CD4-positive, alpha-beta T cell treated with Interleukin-12 subunit alpha and Interleukin-12 subunit beta, for 1 hour (primary cell): ENCODE measurements at regions not wholly inside any gene's neighbourhood (a gene's known extent, or its start where the extent isn't known, plus 50 kb on each side); places are given as distances from the start of the nearest gene placed in this dataset.
"Not testable (repeated sequence)": the region's sequence is repeated elsewhere in the genome, so short reads cannot be mapped to it uniquely, and the experiment has no call there.

ENCODE experiments used
- DNase-seq: peaks from one replicate; pipeline ENCODE4 v3.0.0-alpha.2; 2020

DNA sequence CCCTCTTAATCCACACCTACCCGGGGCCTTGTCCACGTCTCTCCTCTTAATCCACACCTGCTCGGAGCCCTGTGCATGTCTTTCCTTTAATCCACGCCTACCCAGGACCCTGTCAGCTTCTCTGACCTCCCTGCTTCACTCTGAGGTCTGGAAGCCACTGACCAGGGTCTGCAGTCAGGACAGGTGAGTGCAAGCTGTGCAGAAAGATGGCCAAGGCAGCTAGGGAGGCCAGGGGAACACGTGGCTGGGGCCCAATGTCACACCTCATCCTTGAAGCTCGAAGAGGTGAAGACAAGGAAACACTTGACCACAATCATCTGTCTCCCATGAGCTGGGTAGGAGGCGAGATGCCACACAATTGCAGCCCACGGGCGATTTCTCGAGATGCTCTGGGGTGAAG, 1516.9 kb downstream of the BRD1 start:
- no peak for DNase-seq

DNA sequence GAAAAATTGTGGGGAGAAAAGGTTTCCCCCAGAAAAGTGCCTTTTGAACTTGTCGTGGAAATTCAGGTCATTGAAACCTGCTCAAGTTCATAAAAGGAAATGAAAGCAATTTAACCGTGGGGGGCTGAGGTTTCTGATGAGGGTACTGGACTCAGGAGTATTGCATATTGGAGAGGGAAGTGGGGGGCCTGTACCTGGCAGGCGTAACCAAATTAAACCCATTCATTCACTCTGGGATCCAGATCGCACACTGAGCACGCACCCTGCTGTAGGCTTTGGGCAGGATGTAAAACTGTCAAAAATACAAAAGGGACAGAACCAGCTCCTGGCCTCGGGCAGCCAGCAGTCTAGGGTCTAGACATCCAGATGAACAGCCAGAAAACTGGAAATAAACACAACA, 1517.4 kb downstream of the BRD1 start:
- no peak for DNase-seq

DNA sequence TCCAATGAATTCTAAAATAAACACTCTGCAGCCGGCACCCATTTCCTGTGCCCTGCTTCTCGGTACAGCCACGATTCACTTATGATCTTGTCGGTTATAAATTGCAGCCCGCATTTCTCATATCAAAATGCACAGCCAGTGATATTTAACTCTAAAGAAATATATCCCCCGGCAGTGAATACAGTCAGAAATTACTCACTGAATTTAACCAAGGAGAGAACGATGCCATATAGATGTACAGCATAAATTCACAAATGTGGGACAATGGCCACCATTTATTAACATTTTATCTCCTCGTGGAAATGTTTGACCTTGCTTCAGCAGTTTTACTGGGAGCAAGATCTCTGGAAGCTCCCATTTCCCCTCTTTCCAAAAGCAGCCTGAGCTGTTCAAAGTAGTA, 1517.8 kb downstream of the BRD1 start:
- DNase-seq: no peak

DNA sequence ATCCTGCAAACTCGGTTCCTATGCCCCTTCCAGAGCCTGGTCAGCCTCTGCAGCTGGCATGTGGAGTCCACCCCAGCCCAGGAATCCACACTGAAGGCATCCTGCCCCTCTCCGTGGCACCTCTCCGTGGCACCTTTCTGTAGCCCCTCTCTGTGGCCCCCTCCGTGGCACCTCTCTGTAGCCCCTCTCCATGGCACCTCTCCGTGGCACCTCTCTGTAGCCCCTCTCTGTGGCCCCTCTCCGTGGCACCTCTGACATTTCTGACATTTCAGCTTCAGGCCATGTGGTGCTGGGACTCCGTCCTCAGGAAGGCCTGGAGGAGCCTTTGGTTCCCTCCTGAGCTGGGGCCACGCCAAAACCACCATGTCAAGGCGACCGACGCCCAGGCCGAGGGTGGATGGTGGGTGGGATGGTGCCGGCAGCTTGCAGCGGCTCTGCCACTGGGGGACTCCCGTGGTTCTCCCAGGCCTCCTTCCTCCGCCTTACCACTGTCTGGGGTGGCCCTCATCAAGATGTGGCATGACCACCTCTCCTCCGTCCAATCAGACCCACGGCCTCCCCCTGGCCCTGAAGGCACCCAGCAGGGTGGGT, 1518.5 kb downstream of the BRD1 start:
- DNase-seq: no peak

DNA sequence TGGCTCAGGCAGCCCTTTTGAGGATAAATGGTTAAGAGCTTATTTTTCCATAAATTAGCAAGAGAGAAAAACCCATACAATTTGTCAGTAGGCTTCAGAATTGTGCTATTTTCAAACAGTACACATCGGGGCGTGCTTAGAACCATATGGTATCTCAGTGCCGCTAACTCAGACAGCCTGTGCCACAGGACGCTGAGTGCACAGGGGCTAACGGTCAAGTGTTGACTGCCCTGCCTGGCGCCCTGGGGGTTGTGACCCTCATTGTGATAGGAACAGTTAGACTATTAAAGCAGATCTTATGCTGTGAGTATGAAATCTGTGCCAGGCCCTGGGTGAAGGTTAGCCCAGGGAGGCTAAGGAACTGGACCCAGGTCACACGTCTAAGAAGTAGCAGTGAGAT, 1519.7 kb downstream of the BRD1 start:
- DNase-seq: no peak

DNA sequence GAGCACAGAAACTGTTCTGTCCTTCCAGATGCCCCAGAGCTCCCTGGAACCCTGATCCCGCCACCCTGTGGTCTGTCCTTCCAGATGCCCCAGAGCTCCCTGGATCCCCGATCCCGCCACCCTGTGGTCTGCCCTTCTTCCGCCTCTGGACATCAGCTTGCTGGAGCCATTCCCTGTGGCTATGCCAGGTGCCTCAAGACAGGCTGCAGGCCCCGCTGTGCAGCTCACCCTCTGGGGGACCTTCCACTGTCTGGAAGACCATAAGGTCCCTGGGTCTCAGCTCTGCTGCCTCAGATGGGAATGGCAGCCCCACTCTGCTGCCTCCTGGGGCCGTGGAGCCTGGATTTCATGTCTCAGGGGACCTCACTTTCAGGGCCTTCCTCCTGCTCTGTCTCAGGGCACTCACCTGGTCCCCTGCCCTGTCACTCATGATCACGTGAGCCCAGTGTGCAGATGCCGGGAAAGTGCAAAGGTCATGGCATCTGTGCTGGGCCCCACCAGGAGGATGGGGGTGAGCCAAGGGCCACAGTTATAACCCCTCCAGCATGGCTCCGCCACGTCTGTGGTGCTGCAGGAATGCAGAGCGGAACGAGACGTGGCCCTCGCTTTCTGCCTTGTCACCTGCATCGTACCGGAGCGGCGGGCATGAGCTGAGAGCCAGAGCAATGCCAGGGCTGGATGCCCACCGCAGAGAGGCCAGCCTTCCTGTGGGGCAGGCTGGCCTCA, 1520.7 kb downstream of the BRD1 start:
- DNase-seq: no peak

DNA sequence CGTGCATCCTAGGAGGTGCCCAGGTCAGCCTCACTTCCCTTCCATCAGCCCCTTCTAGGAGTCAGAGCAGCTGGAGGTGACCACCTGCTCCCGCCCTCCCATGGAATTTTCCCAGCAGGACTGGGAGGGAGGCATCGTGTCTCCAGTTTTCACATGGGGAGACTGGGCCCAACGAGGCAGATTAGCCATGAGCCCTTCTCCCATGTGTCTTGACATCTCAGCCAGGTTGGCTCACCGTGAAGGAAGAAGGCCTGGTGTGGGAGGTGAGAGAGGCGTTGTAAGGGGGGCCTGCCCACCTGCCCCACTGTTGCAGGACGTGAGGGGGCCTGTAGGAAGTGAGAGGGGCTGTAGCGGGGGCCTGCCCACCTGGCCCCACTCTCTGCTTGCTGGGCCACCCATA, 1521.4 kb downstream of the BRD1 start:
- DNase-seq: no peak

DNA sequence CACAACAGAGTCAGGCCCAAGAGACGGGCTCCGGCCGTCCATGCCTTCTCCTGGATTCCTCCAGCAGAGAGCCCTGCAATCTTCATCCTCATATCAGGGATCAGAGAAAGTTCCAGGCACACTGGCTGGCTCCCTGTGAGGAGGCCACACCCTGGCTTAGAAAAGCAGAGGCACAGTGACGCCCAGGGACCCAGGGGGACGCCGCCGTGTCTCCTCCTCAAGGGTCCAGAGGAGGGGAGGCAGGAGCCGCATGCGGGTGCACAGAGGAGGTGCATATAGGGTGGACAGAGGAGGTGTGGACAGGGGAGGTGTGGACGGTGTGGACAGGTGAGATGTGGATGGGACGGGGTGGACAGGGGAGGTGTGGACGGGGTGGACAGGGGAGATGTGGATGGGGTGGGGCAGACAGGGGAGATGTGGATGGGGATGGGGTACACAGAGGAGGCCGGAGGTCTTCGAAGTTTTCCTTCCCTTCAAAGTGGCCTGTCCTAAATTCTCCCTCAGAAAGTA, 1521.9 kb downstream of the BRD1 start:
- no peak for DNase-seq

DNA sequence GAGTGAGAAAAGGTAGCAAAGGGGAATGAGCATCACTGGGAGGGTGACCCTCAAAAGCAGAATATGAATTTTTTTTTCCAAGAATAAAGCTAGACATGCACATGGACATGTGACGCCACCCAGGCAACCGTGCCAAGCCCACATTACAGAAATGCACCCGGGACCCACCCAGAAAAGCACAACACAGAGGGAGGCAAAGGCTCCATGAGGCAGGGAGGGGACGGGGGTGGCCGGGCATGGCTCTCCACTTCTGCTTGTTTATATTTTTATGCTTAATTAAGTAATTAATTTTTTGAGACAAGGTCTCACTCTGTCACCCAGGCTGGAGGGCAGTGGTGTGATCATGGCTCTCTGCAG, 1524.3 kb downstream of the BRD1 start:
- no peak for DNase-seq

DNA sequence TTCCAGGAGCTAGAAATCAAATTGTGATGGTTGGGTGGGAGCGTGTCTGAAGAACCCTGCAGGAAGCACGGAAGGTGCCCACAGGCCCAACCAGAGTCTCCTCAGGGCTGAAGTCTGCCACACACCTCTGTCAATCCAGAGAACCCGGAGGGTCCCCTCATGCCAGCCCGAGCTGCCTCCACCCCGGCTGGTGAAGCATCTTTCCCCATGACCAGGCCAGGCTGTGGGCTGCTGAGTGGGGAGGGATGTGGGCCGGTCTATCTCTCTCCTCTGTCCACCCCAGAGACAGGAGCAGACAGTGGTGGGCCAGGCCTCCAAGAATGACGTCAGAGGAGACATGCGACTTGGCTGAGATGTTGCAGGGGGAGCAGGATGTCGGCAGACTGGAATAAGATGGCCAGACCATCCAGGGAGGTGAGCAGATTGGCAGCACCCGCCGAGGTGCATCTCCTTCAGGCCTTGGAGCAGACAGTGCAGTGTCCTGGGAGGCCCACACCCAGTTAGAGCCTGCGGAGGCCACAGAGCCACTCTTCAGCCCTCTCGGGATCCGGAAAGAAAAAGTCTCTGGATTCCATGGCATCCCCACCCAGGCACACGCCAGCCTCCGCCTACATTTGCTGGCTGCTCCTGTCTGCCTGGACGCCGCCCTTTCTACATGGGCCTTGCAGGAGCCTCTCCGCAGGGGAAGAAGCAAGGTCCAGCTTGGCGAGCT, 1524.9 kb downstream of the BRD1 start:
- no peak for DNase-seq

DNA sequence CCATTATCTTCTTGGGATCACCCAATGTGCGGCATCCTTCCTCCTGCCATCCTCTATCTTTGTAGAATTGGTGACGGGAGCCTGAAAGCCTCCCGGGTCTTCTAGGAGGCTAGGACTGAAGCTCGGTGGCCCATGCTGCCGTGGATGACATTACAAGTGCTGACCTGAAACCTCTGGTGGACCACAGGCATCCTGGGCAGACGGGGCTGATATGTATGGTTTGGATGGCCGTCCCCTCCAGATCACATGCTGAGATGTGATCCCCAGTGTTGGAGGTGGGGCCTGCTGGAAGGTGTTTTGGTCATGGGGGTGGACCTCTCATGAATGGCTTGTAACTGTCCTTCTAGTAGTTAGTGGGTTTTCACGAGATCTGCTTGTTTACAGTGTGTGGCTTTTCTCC, 1525.8 kb downstream of the BRD1 start:
- no peak for DNase-seq

DNA sequence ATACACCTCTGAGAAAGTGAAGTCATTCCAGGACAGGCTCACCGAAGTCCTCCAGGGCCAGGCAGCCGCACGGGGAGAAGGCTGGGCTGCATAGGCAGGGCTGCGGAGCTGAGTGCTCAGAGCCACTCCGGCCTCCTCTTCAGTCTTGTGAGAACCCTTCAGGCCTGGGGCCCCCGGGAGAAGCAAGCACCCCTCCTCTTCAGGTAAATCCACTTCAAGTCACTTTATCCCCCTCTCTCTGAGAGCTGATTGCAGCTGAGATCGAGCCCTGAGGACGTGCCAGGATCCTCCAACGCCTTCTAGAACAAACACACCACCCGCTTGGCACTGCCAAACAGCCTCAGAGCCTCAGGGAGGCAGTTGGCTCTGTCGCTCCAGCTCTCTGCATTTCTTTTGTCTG, 1526.3 kb downstream of the BRD1 start:
- no peak for DNase-seq

DNA sequence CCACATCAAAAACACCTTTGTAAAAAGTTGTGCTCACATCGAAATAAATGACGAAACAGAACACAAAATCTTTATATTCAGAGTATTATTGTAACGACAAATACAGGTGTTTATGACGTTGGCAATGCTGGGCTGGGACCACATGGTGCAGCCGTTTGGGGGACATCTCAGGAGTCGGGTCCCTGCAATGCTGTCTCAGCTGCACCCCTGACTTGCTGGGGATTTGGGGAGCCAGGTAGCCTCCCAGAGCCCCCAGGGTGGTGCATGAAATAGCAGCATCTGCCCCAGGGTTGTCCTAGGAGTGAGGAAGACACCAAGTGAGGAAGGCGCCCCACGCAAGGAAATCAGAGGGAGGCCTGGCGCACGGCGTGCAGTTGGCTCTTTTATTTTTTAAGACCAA, 1526.8 kb downstream of the BRD1 start:
- no peak for DNase-seq

DNA sequence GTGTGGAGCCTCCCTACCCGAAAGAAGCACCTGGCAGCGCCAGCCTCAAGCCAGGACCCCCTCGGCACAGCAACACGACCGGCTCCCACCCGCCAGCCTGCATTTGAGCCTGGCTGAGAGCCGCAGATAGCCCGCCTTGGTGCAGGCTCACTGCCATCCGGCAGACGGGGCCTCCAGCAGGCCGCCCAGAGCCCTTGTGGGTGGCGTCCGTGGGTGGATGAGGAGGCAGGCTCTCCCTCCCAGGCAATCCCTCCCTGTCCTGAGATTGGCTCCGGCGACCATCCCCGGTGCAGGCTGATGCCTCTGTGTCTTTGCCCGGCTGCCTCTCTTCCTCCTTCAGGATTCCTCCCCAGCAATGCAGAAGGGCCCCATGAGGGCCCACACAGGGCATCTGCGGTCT, 1527.9 kb downstream of the BRD1 start:
- no peak for DNase-seq

DNA sequence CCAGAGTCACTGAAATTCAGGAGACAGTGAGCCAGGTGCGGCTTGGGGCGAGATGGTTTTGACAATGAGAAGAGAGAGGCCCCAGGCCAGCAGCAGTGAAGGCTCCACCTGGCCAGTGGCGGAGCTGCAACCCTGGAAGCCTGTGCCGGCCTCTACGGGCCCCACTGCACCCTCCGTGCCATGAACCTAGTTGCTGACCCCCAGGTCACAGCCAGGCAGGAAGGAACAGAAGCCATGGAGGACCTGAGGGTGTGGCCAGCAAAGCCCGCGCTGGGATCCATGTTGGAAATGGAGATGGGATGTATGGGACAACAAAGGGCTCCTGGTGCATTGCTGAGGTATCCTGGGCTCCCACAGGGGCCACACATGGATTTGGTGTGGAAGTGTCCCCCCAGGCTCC, 1528.5 kb downstream of the BRD1 start:
- DNase-seq: no peak

DNA sequence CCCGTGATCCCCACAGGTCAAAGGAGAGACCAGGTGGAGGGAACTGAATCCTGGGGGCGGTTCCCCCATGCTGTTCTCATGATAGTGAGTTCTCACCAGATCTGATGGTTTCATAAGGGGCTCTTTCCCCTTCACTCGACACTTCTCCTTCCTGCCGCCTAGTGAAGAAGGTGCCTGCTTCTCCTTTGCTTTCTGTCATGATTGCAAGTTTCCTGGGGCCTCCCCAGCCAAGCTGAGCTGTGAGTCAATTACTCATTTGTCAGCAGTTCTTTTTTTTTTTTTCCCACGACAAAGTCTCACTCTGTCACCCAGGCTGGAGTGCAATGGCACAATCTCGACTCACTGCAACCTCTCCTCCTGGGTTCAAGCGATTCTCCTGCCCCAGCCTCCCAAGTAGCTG, 1530.4 kb downstream of the BRD1 start:
- DNase-seq: no peak

DNA sequence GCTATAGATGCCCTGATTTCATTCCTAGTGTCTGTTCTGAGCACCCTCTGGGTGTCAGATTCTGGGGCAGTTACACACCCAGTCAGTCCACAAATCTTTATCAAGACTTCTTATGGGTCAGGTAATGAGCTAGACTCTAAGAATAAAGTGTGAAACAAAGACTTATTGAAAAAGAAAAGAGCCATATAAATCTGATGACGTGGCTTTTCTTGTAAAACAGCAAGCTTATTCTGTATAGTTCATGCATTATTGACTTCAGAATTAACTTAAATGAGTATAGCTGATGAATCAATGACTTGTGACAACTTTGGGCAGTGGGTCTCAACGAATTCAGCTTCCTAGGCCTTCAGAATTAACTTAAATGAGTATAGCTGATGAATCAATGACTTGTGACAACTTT, 1527.5 kb downstream of the TBC1D22A start:
- not testable (repeated sequence) for DNase-seq

DNA sequence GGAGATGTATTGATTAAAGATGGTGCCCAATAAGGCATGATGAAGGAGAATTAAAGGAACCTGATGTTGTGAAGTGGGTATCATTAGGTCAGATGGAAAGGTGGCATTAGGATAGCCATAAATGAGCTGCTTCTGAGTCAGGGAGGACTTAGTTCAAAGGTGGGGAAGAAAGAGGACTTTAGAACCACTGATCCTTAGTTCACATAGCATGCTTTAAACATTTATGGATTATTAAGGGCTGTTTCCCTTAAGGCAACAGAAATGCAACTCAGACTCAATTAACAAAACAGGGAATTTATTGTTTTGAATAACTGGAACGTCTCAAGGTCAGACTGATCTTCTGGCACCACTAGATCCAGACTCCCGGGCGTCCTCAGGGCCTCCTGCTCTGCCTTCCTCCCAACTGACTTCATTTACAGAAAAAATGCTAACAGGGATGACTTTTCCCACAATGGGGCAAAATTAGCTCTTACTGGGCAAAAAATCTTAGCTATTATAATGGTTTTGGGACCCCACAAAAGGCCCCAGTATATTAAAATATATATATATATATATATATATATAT, 1526.0 kb downstream of the TBC1D22A start:
- no peak for DNase-seq

DNA sequence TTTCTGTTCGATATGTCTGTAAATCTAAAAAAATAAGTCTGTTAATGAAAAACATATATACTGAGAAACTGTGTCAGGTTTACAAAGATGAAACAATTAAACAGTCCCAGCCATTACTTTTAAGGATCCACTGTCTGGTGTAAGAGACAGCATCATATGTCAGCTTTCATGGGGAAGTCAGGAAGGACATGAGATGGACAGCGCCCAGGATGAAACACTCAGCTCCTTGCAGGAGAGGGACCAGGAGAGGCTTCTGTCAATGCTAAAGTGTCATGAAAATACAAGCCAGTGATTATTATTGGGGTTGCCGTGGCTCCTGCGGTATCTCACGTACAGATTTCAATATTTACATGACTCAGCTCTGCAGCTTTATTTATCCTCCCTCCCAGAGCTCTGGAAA, 1524.6 kb downstream of the TBC1D22A start:
- DNase-seq: no peak

DNA sequence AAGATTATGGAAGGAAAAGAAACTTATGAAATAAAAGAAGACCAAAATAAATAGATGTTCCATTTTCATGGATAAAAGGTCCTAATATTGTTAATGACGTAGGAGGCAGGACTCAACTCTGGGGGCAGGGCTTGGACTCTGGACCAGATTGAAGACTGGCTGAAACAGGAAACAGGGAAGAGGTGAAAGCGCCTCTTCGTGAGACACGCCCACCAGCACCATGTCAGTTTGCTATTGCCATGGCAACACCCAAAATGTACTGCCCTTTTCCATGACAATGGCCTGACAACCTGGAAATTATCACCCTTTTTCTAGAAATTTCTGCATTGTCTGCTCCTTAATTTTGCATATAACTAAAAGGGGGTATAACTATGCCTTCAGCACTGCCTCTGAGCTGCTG, 1522.2 kb downstream of the TBC1D22A start:
- DNase-seq: no peak

DNA sequence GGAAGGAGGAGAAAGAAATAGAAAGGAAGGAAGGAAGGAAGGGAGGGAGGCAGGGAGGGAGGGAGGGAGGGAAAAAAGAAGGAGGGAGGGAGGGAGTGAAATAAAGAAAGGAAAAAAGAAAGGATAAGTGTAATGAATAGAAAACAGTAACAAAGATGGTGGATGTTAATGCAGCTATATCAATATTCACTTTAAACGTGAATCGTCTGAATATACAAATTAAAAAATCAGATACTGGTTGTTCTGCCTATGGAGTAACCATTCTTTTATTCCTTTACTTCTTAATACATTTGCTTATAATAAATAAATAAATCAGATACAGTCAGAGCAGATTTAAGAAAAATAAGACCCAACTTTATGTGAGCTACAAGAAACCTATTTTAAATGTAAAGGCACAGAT, 1520.4 kb downstream of the TBC1D22A start:
- no peak for DNase-seq

DNA sequence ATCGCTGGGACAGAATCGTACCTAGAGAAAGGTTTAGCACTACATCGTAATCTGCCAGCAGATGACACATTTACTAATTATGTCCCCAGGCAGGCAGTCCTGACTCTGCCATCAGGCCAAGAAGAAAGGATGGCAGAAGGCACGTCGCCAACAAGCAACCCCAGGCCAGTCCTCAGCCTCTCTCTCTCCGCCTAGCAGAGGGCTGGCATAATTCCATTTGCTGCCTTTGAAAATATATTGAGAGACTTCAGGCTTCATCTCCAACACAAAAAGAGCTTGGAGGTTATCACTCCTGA, 1517.0 kb downstream of the TBC1D22A start:
- DNase-seq: no peak

DNA sequence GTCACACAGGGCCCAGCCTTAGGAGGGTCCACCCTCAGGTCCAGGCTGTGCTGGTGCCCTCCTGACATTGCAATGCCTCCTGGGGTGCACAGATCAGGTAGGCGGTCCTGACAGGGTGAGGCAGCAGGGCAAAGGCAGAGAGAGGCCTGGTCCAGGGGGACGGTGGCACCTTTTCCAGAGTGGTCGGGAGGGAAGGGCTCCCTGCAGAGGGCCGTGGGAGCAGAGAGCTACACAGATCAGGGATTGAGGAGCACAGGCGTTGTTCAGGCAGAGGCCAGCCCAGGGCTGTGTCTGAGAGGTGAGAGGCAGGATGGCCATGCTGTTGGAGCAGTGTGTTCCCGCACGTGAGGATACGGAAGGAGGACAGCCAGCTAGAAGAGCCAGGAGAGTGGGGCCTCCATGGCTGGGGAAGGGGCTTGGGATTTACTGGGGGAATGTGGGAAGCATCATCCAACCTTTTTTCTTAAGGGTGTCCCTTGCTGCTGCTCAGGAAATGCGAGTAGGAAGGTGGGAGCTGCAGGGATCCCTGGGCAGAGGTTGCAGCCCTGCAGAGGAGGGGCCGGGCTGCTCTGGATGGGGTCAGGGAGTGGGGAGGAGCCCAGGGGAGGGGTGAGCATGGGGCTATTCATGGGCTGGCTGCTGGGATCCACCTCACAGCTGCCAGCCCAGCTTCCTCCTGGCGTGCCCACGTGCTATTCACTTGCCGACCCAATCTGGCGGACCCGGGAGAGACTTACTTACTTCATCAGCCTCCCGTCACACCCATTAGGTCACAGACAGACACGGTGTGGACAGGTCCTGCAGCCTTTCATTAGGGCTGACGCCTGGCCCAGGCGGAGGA, 1516.4 kb downstream of the TBC1D22A start:
- DNase-seq: no peak
